Mesenchymal stem cell (in vitro differentiated cells and primary cell): ENCODE measurements at regions not wholly inside any gene's neighbourhood (a gene's known extent, or its start where the extent isn't known, plus 50 kb on each side); places are given as distances from the start of the nearest gene placed in this dataset.
A peak's percentile ranks its signal among the peaks of the same experiment; 100 is the strongest.
"Not testable (repeated sequence)": the region's sequence is repeated elsewhere in the genome, so short reads cannot be mapped to it uniquely, and the experiment has no call there.

Source experiments
- DNase-seq: peaks from one replicate; pipeline ENCODE4 v3.0.0-alpha.2; 2013
- H2AFZ ChIP-seq: one replicate; pipeline ENCODE4 v1.6.1; 2013; ENCODE audit warnings: low read depth, mild to moderate bottlenecking, control low read depth, inconsistent platforms, low read length, moderate library complexity
- H2AK5ac ChIP-seq: 2 replicates; pipeline ENCODE4 v1.6.1; 2013; ENCODE audit warnings: low read length, moderate library complexity, mild to moderate bottlenecking, inconsistent platforms; ENCODE audit not compliant: severe bottlenecking
- H2BK120ac ChIP-seq: one replicate; pipeline ENCODE4 v1.6.1; 2013; ENCODE audit warnings: low read depth, mild to moderate bottlenecking, inconsistent platforms, low read length, moderate library complexity
- H2BK12ac ChIP-seq, 2 experiments: one replicate each; pipeline ENCODE4 v1.6.1; 2013; ENCODE audit warnings: inconsistent platforms in 2 of 2, low read length in 2 of 2, mild to moderate bottlenecking in 2 of 2, moderate library complexity in 2 of 2, control low read depth in 1 of 2
- H2BK15ac ChIP-seq: one replicate; pipeline ENCODE4 v1.6.1; 2013; ENCODE audit warnings: mild to moderate bottlenecking, low read depth, inconsistent platforms; ENCODE audit not compliant: poor library complexity, severe bottlenecking
- H2BK5ac ChIP-seq: 2 replicates; pipeline ENCODE4 v1.6.1; 2013; ENCODE audit warnings: low read depth, mild to moderate bottlenecking, low read length, control low read depth, inconsistent platforms; ENCODE audit not compliant: poor library complexity, severe bottlenecking
- H3K14ac ChIP-seq, 2 experiments: one replicate each; pipeline ENCODE4 v1.6.1; 2013; ENCODE audit warnings: inconsistent platforms in 2 of 2, low read length in 2 of 2, control low read depth in 1 of 2, mild to moderate bottlenecking in 1 of 2, moderate library complexity in 1 of 2
- H3K18ac ChIP-seq, 2 experiments: one replicate each; pipeline ENCODE4 v1.6.1; 2013; ENCODE audit warnings: inconsistent platforms in 2 of 2, low read length in 2 of 2, control low read depth in 1 of 2, low read depth in 1 of 2, mild to moderate bottlenecking in 1 of 2
- H3K23ac ChIP-seq, 2 experiments: one replicate each; pipeline ENCODE4 v1.6.1; 2013; ENCODE audit warnings: inconsistent platforms in 2 of 2, low read length in 2 of 2, mild to moderate bottlenecking in 2 of 2, moderate library complexity in 2 of 2, control low read depth in 1 of 2
- H3K27ac ChIP-seq: 2 replicates; pipeline ENCODE4 v1.5.1; 2013; ENCODE audit warnings: mild to moderate bottlenecking, moderate library complexity, low read length, control low read depth, inconsistent platforms; ENCODE audit not compliant: poor library complexity, severe bottlenecking
- H3K27me3 ChIP-seq, 2 experiments: 2 replicates each; pipeline versions ENCODE4 v1.6.1 to v1.7.0; 2013; ENCODE audit warnings: low read length in 2 of 2, mild to moderate bottlenecking in 2 of 2, moderate library complexity in 2 of 2, control low read depth in 1 of 2, inconsistent platforms in 1 of 2; ENCODE audit not compliant: control insufficient read depth in 1 of 2, insufficient read depth in 1 of 2
- H3K36me3 ChIP-seq, 2 experiments: 2 replicates each; pipeline versions ENCODE4 v1.6.1 to v1.7.0; 2013; ENCODE audit warnings: low read length in 2 of 2, control low read depth in 1 of 2, inconsistent platforms in 1 of 2, low read depth in 1 of 2, mild to moderate bottlenecking in 1 of 2; ENCODE audit not compliant: insufficient read depth in 2 of 2, control insufficient read depth in 1 of 2
- H3K4ac ChIP-seq, 2 experiments: one replicate each; pipeline ENCODE4 v1.6.1; 2013; ENCODE audit warnings: inconsistent platforms in 2 of 2, low read length in 2 of 2, mild to moderate bottlenecking in 2 of 2, moderate library complexity in 2 of 2, control low read depth in 1 of 2, low read depth in 1 of 2
- H3K4me1 ChIP-seq: 2 replicates; pipeline ENCODE4 v1.6.1; 2013; ENCODE audit warnings: low read depth, low read length, control low read depth; ENCODE audit not compliant: control insufficient read depth, insufficient read depth
- H3K4me2 ChIP-seq: 2 replicates; pipeline ENCODE4 v1.6.1; 2013; ENCODE audit warnings: low read length, mild to moderate bottlenecking, inconsistent platforms; ENCODE audit not compliant: poor library complexity, severe bottlenecking
- H3K4me3 ChIP-seq, 2 experiments: 2 replicates each; pipeline versions ENCODE4 v1.5.1 to v1.7.0; 2013; ENCODE audit warnings: low read length in 2 of 2, mild to moderate bottlenecking in 2 of 2, control low read depth in 1 of 2, low read depth in 1 of 2; ENCODE audit not compliant: insufficient read depth in 1 of 2
- H3K79me1 ChIP-seq: replicated peaks from 2 replicates; pipeline ENCODE4 v1.6.1; 2013; ENCODE audit warnings: mild to moderate bottlenecking, control low read depth, low read length, inconsistent platforms; ENCODE audit not compliant: poor library complexity, severe bottlenecking
- H3K9ac ChIP-seq: 2 replicates; pipeline ENCODE4 v1.7.0; 2013; ENCODE audit warnings: mild to moderate bottlenecking, low read length, moderate library complexity
- H3K9me3 ChIP-seq: 2 replicates; pipeline ENCODE4 v1.7.0; 2013; ENCODE audit warnings: mild to moderate bottlenecking, low read length; ENCODE audit not compliant: control insufficient read depth
- H4K8ac ChIP-seq: one replicate; pipeline ENCODE4 v1.6.1; 2013; ENCODE audit warnings: inconsistent platforms, mild to moderate bottlenecking, low read length, moderate library complexity
- H4K91ac ChIP-seq: one replicate; pipeline ENCODE4 v1.6.1; 2013; ENCODE audit warnings: mild to moderate bottlenecking, low read length, inconsistent platforms
- WGBS: methylation state at CpG from one replicate; pipeline ENCODE4 v1.1.7; 2013; ENCODE audit warnings: mixed read lengths; 5-methylcytosine and 5-hydroxymethylcytosine counted together

GRCh38 chr1:102661481-102661880 lies 446.8 kb downstream of the COL11A1 start:
- no peak overlapping the region for H2BK5ac ChIP-seq
- WGBS: 94% methylated on average over 10 of the region's 13 CpGs
- no peak overlapping the region for H3K4ac ChIP-seq
- H2BK12ac ChIP-seq: no peak overlapping the region
- no peak for DNase-seq
- no peaks in the 10 kb centered on the region for H3K36me3 ChIP-seq
- H3K79me1 ChIP-seq: no peaks in the 10 kb centered on the region
- no peak overlapping the region for H2BK15ac ChIP-seq
- no peaks in the 10 kb centered on the region for H3K27me3 ChIP-seq
- H3K18ac ChIP-seq: no peak overlapping the region
- H3K14ac ChIP-seq: no peak overlapping the region
- no peaks in the 10 kb centered on the region for H3K9me3 ChIP-seq
- H3K23ac ChIP-seq: no peak overlapping the region
- H4K8ac ChIP-seq: no peak overlapping the region
- no peak overlapping the region for H3K9ac ChIP-seq
- H3K27ac ChIP-seq: no peak overlapping the region
- H3K4me3 ChIP-seq: no peak overlapping the region
- no peaks in the 10 kb centered on the region for H3K4me1 ChIP-seq
- no peak overlapping the region for H2BK120ac ChIP-seq
- H2AFZ ChIP-seq: no peak overlapping the region
- H2AK5ac ChIP-seq: no peak overlapping the region
- H4K91ac ChIP-seq: no peak overlapping the region
- no peak overlapping the region for H3K4me2 ChIP-seq

- not testable (repeated sequence) for H2AK5ac ChIP-seq, H4K8ac ChIP-seq, H3K27me3 ChIP-seq, H3K23ac ChIP-seq, H2BK120ac ChIP-seq, H3K79me1 ChIP-seq, H2BK15ac ChIP-seq, H3K18ac ChIP-seq, H3K4me2 ChIP-seq, H3K9me3 ChIP-seq, H4K91ac ChIP-seq, H2BK5ac ChIP-seq, H3K4me3 ChIP-seq, H3K4ac ChIP-seq, H2AFZ ChIP-seq, H3K27ac ChIP-seq, H3K36me3 ChIP-seq, H3K14ac ChIP-seq, H3K4me1 ChIP-seq, H3K9ac ChIP-seq, H2BK12ac ChIP-seq, DNase-seq
- WGBS: 99% methylated on average over 46 of the region's 47 CpGs
Measured at GRCh38 chr1:102659876-102660483, 448.3 kb downstream of the COL11A1 start.

- Histone ChIP-seq H3K14ac (no peak overlapping the region), H3K4ac (no peak overlapping the region), H2BK12ac (no peak overlapping the region), H4K91ac (no peak overlapping the region), H4K8ac (no peak overlapping the region), H3K9me3 (no peaks in the 10 kb centered on the region), H2BK120ac (no peak overlapping the region), H3K27ac (no peak overlapping the region), H3K18ac (no peak overlapping the region), H2BK15ac (no peak overlapping the region), H2AFZ (no peak overlapping the region), H3K27me3 (no peaks in the 10 kb centered on the region), H3K9ac (no peak overlapping the region), H3K36me3 (no peaks in the 10 kb centered on the region), H2BK5ac (no peak overlapping the region), H2AK5ac (no peak overlapping the region), H3K79me1 (no peaks in the 10 kb centered on the region), H3K23ac (no peak overlapping the region), H3K4me2 (no peak overlapping the region), H3K4me1 (no peaks in the 10 kb centered on the region), H3K4me3 (no peak overlapping the region)
- WGBS: 98% methylated on average over 8 of the region's 8 CpGs
- no peak for DNase-seq
Measured at GRCh38 chr1:102655034-102655433, 453.3 kb downstream of the COL11A1 start.

GRCh38 chr1:102640872-102641271 lies 467.4 kb downstream of the COL11A1 start:
- H3K27me3 ChIP-seq: no peaks in the 10 kb centered on the region
- no peak overlapping the region for H3K18ac ChIP-seq
- 43% methylated on average over 1 of the region's 1 CpG for WGBS
- no peaks in the 10 kb centered on the region for H3K79me1 ChIP-seq
- H3K4me2 ChIP-seq: no peak overlapping the region
- H3K4ac ChIP-seq: no peak overlapping the region
- no peak overlapping the region for H3K9ac ChIP-seq
- H3K36me3 ChIP-seq: no peaks in the 10 kb centered on the region
- H2BK5ac ChIP-seq: no peak overlapping the region
- DNase-seq: peak; percentile 16
- H3K23ac ChIP-seq: no peak overlapping the region
- H2BK12ac ChIP-seq: no peak overlapping the region
- H2BK120ac ChIP-seq: no peak overlapping the region
- no peak overlapping the region for H4K8ac ChIP-seq
- H4K91ac ChIP-seq: no peak overlapping the region
- H3K9me3 ChIP-seq: no peaks in the 10 kb centered on the region
- H3K27ac ChIP-seq: no peak overlapping the region
- no peaks in the 10 kb centered on the region for H3K4me1 ChIP-seq
- no peak overlapping the region for H2BK15ac ChIP-seq
- H3K14ac ChIP-seq: no peak overlapping the region
- no peak overlapping the region for H3K4me3 ChIP-seq
- H2AK5ac ChIP-seq: no peak overlapping the region
- H2AFZ ChIP-seq: no peak overlapping the region
